GM12865 (cell line): ENCODE measurements at regions not wholly inside any gene's neighbourhood (a gene's known extent, or its start where the extent isn't known, plus 50 kb on each side); places are given as distances from the start of the nearest gene placed in this dataset.
"Not testable (repeated sequence)": the region's sequence is repeated elsewhere in the genome, so short reads cannot be mapped to it uniquely, and the experiment has no call there.

Experiments used
- DNase-seq: peaks from one replicate; pipeline ENCODE4 v3.0.0; 2010; ENCODE audit warnings: low read depth
- H3K4me3 ChIP-seq: 2 replicates; pipeline ENCODE4 v1.5.1; 2011; ENCODE audit warnings: mild to moderate bottlenecking, low read depth, low read length, control low read depth
- TF ChIP-seq, protein P1 (sequence below): IDR thresholded peaks from 2 replicates; pipeline ENCODE4 v1.5.1; 2011; ENCODE audit warnings: low read length, control low read depth, low read depth, inconsistent platforms; ENCODE audit not compliant: insufficient read depth; ENCODE audit errors: missing control alignments

DNA sequence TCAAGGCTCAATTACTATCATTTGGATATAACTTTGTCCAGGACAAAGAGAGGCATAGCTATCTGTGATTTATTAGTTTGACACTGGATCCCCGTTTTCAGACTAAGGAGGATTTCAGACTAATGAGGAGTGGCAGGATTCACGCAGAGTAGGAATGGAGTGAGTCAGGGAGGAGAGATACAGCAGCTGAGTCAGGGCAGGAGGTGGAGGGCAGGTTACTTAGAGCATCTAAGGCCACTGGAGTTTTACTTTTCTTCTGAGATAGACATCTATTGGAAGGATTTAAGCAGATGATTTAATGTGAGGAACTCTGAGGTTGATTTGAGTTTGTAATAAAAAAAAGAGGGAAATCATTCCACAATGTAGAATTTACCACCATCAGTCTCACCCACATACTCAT, 110.6 kb downstream of the RPIA start:
- not testable (repeated sequence) for DNase-seq, H3K4me3 ChIP-seq

DNA sequence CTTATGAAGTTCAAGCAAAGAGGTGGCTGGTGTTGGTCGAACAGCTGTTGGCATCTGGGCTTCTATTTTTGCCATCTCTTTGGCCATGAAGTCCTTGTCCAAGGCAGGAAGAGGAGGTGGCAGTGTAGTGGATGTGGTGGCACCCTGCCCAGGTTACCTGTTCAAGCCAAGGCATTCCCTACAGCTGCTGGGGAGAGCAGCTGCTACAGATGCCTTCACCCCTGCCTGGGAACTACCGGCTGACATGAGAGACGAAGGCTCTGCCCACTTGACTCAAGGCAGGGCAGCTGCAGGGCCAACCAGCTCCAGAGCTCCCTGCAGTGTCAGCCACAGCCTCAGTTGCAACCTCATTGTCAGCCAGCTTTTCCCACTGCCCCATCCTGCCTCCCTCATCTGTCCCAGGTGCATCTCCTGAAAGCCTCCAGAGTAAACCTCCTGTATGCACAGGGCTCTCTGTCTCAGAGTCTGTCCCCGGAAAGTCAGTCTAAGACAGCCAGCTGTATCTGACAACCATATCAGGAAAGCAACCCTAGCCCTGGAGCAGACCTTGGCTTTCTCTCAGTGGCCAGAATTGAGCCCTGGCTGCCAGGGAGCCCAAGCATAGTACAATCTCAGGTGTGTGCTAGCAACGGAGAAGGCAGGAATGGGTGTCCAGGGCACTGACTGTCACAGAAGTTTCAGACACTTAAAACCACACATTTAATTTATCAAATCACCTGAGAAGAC, 115.9 kb downstream of the RPIA start:
- H3K4me3 ChIP-seq: no peak overlapping the region
- DNase-seq: no peak
- TF ChIP-seq, protein P1, sequence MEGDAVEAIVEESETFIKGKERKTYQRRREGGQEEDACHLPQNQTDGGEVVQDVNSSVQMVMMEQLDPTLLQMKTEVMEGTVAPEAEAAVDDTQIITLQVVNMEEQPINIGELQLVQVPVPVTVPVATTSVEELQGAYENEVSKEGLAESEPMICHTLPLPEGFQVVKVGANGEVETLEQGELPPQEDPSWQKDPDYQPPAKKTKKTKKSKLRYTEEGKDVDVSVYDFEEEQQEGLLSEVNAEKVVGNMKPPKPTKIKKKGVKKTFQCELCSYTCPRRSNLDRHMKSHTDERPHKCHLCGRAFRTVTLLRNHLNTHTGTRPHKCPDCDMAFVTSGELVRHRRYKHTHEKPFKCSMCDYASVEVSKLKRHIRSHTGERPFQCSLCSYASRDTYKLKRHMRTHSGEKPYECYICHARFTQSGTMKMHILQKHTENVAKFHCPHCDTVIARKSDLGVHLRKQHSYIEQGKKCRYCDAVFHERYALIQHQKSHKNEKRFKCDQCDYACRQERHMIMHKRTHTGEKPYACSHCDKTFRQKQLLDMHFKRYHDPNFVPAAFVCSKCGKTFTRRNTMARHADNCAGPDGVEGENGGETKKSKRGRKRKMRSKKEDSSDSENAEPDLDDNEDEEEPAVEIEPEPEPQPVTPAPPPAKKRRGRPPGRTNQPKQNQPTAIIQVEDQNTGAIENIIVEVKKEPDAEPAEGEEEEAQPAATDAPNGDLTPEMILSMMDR: no peak

DNA sequence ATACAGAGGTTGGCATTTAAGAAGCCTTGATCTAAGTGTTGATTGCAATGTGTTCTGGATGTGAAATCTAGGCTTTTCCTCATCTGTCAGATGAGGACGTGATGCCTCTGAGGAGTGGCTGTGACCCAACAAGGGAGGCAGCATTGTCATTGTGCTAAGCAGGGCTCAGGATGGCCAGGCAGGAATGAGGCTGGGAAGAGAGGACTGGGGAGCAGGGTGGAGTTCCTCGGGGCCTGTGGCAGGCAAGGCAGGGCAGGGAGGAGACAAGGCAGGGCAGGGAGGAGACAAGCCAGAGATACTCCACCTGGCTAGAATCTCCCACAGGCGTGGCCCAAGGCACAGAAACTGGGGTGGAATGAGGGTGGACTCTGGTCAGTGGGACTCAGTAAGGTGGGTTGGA, 116.6 kb downstream of the RPIA start:
- TF ChIP-seq, protein P1: no peak
- DNase-seq: no peak

DNA sequence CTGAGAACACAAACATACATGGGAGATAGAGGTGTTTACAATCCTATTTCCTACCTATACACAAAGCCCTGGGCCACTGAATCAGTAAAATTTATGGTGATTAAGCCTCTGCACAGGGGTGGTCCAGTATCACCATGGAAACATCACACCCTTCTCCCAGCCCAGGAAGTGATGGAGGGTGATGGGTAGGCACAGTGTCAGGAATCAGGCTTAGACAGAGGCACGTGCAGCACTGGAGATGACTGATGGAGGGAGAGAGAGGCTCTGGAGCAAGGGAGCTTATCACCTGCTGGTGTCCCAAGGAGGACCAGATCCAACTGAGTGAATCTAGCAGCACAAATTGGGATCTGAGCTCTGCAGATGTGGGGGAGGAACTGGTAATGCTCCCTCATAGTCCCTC, 117.2 kb downstream of the RPIA start:
- DNase-seq: no peak
- H3K4me3 ChIP-seq: no peak overlapping the region
- TF ChIP-seq, protein P1: no peak

More for the DNA sequence above, 116.6 kb downstream of the RPIA start:
- H3K4me3 ChIP-seq: no peak overlapping the region

DNA sequence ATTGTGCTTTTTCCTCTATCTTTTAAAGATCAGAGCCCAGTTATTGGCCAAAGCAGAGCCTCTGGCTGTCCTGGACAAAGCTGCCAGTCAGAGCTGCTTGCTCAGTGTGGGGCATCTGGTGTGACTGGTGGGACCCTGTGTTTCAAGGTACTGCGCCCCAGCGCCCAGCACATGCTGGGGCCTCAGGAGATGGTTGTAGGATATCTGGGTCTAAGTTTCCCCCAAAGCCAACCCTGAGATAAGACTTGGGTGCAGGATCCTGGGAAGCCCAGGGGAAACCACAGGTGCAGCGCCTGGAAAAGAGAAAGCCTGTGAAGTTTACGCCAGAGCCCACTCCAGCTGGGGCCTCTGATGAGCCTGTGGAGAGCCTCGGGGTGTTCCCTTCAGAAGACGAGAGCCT, 117.7 kb downstream of the RPIA start:
- TF ChIP-seq, protein P1: no peak
- H3K4me3 ChIP-seq: no peak overlapping the region
- no peak for DNase-seq

DNA sequence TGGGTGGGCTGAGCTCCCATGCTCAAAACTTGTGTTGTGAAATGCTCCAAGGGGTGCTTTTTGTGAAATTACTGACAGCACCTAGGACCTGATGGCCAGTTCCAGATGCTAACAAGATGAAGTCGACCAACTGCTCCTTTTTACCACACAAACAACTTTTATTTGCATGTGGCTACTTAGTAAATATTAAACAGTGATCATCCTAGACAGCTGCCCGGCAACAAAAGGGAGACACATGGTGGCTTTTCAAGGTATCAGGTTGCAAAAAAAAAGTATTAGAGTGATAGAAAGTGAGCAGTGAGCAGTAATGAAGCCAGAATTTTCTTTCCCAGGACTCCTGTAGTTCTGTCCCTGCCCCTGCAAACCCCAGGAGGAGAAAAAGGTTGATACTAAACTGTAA, 118.5 kb downstream of the RPIA start:
- no peak overlapping the region for H3K4me3 ChIP-seq
- TF ChIP-seq, protein P1: no peak
- no peak for DNase-seq

DNA sequence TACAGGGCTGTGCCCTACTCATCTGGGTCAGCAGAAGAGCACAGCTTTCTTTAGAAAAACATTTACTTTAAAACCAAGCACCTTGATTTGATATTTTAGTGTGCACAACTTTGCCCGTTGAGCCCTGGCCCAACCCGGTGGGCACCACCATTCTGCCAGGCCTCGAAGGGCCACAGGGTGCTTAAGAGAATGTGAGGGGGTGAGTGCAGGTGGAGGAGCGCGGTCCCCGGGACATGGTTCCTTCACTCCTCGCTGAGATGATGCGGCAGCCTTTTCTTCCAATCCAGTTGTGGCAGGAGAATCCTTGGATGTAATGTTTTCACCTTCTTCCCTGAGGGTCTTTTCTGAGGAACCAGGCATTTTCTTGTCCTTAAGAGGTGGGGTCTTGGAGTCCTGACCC, 119.0 kb downstream of the RPIA start:
- DNase-seq: no peak
- H3K4me3 ChIP-seq: no peak overlapping the region
- TF ChIP-seq, protein P1: no peak

DNA sequence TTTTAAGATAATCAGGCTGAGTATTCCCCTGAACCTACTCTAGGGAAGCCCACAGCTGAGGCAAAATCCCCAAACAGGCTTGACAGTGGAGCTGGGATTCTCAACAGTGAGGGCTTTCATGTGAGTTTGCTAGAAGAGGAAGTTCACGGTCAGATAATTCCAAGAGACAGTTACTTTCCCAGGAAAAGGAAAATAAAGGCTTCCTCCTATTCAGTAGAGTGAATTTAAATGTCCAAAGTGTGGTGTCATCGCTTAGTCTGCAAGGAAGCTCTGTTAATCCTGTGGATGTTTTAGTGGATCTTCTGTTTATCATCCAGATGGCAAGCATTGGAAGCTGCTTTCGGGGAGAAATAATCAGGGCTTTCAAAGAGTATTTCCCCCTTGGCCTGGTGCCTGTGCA, 119.8 kb downstream of the RPIA start:
- H3K4me3 ChIP-seq: no peak overlapping the region
- no peak for DNase-seq
- TF ChIP-seq, protein P1: no peak
